HG03196 (cell line): ENCODE measurements at regions not wholly inside any gene's neighbourhood (a gene's known extent, or its start where the extent isn't known, plus 50 kb on each side); places are given as distances from the start of the nearest gene placed in this dataset.
"Not testable (repeated sequence)": the region's sequence is repeated elsewhere in the genome, so short reads cannot be mapped to it uniquely, and the experiment has no call there.

ENCODE experiments used
- ATAC-seq: cut with Tn5 transposase; IDR thresholded peaks from one replicate; pipeline ENCODE4 v1.9.1; 2021; ENCODE audit not compliant: unreplicated experiment

GRCh38 chr3:66910266-66911055 lies 87.6 kb upstream of the KBTBD8 start:
- ATAC-seq = no peak

DNA sequence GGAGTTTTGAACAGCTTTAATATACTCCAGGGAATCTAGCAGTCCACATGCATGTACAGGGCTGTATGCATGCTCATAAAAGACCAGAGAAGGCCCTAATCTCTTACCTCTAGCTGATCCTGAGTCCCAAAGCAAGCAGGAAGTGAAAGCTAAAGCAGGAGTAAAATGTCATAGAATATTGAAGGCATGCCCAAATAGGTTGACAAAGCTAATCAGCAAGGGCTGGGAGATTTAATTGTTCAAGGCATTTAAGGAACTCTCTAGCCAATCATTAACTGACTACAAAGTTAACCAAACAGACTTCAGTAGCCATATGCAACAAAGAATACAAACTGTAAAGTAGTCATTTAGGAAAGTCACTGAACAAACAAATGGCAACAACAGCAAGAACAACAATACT lies 85.8 kb upstream of the KBTBD8 start:
- ATAC-seq = no peak

- ATAC-seq = no peak
Measured at GRCh38 chr3:66922058-66922457, 76.0 kb upstream of the KBTBD8 start.

- no peak for ATAC-seq
Measured at GRCh38 chr3:66923969-66924368, 74.1 kb upstream of the KBTBD8 start.

GRCh38 chr3:66928252-66928651 lies 69.9 kb upstream of the KBTBD8 start:
- no peak for ATAC-seq

GRCh38 chr3:66931291-66931690 lies 66.8 kb upstream of the KBTBD8 start:
- ATAC-seq = no peak

DNA sequence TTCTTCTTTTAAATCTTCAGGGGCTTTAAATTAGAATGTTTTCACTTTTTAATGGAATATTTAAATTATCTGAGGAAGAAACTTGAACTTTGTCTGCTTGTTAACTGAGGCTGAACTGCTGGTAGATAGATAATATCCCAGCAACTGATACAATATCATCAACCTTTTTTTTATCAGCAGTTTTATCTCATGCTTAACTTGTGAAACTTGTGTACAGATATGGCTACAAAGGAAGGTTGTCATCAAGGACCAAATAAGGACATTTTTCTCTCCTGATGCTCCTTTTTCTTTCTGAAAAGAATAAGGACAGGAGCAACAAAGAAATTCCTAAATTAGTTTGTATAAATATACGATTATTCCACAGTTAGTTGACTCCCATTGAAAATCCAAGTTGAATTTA lies 66.4 kb upstream of the KBTBD8 start:
- no peak for ATAC-seq

DNA sequence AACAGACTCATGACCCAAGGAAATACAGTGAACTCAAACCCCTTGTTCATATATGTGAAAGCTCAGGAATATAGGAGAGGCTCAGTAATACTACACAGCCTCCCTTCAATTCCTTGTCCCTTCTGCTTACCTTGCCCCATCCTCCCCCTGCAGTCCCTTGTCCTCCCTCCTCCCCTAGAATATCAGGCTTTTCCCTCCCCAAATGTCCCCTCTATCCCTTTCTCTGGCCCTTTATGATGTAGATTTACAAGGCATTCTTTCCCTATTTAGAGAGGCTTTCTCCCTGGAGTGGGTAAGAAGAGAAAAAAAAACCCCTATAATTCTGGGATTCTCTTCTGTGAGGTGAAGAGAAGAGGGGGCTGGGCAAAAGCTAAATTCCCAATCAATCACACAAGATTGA lies 64.9 kb upstream of the KBTBD8 start:
- no peak for ATAC-seq

GRCh38 chr3:66934041-66934440 lies 64.1 kb upstream of the KBTBD8 start:
- no peak for ATAC-seq

DNA sequence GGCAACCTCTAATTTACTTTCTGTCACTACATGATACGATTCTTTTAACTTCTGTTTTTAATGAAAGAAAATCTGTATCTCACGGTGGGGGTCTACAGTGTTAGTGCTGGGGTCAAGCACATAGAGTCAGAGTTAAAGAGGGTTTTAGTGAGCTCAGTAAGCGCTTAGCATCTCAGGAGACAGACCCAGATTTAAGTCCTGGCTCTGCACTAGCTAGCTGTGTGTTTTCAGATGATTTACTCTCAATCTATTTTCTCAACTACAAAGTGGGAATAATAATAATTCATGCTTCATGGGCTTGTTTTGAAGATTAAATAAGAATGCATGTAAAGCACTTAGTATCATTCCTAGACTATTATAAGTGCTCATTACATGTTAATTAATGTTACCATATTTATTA lies 63.4 kb upstream of the KBTBD8 start:
- ATAC-seq = no peak

DNA sequence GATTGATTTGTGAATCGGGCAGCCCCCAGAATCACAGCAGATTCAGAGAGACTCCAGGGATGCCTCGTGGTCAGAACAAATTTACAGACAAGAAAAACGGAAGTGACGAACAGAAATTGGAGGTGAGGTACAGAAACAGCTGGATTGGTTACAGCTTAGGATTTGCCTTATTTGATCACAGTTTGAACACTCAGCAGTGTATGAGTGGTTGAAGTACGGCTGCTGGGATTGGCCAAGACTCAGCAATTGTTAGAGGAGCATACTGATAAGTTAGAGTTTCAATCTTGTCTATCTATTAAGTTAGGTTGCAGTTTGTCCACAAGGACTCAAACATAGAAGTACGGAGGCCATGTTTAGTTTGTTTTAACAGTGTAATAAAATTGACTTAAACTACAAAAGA lies 61.1 kb upstream of the KBTBD8 start:
- ATAC-seq = not testable (repeated sequence)

- no peak for ATAC-seq
Measured at GRCh38 chr3:66938338-66938963, 59.7 kb upstream of the KBTBD8 start.

- no peak for ATAC-seq
Measured at GRCh38 chr3:66948041-66948440, 50.1 kb upstream of the KBTBD8 start.
